Neutrophil (primary cell): ENCODE measurements at regions not wholly inside any gene's neighbourhood (a gene's known extent, or its start where the extent isn't known, plus 50 kb on each side); places are given as distances from the start of the nearest gene placed in this dataset.

Source experiments
- H3K27ac ChIP-seq: fragments of 200-600 bp; sonication (generic); 2 replicates; pipeline ENCODE4 v1.5.1; 2016; ENCODE audit warnings: mild to moderate bottlenecking, moderate library complexity
- H3K27me3 ChIP-seq: fragments of 200-600 bp; sonication (generic); 2 replicates; pipeline ENCODE4 v1.6.0; 2016; ENCODE audit warnings: mild to moderate bottlenecking
- H3K36me3 ChIP-seq: fragments of 200-600 bp; sonication (generic); 2 replicates; pipeline ENCODE4 v1.5.1; 2017
- H3K4me1 ChIP-seq, 2 experiments: fragments of 200-600 bp in 1 of 2; sonication (generic) in 1 of 2; 1 replicate in 1 of 2; 2 replicates in 1 of 2; pipeline versions ENCODE4 v1.5.1 to v1.6.1; 2013 to 2016; ENCODE audit warnings: low read depth in 1 of 2, low read length in 1 of 2, mild to moderate bottlenecking in 1 of 2, moderate library complexity in 1 of 2; ENCODE audit not compliant: control insufficient read depth in 1 of 2, insufficient read depth in 1 of 2
- H3K4me3 ChIP-seq, 2 experiments: fragments of 200-600 bp in 1 of 2; sonication (generic) in 1 of 2; 1 replicate in 1 of 2; 2 replicates in 1 of 2; pipeline ENCODE4 v1.5.1; 2013 to 2016; ENCODE audit warnings: low read depth in 1 of 2, low read length in 1 of 2, mild to moderate bottlenecking in 1 of 2, moderate library complexity in 1 of 2
- H3K9me3 ChIP-seq: fragments of 200-600 bp; sonication (generic); 2 replicates; pipeline ENCODE4 v1.5.1; 2016
- CTCF ChIP-seq: fragments of 200-600 bp; sonication (generic); IDR thresholded peaks from 2 replicates; pipeline ENCODE4 v1.5.1; 2016; ENCODE audit warnings: antibody characterized with exemption

DNA sequence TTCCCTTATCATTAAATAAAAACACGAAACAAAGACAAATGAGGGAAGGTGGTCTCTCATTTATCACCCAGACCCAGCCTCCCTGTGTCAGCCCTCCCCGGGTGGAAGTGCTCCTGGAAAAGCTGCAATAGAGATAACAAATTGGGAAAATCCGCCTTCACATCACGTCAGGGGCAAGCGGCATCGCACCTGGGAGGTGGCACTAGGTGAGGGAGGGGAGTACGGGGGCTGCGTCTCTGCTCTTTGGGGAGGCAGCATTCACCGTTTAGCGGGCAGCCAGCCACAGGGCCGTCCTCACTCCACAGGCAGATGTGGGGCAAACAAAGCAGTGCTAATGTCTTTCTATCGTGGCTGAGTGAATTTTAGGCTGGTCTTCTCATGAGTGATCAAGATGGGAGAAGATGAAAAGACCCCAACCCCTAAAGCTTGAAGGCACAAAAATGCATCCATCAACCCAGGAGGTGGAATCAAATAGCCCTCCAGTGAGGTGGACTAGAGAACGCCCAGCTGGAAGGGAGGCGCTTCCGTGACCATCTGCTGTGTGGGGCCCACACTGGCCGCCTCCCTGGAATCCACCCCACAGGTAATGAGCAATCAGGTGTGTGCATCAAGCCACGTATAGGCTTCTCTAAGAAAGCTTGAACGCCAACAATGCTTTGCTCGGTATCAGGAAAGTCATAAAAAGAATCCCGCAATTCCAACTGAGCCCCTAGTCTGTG is 629.5 kb downstream of the BRD1 start:
- Histone ChIP-seq H3K27ac (no peak overlapping the region), H3K36me3 (no peaks in the 10 kb centered on the region), H3K9me3 (no peaks in the 10 kb centered on the region), H3K4me1 (no peaks in the 10 kb centered on the region), H3K4me3 (no peak overlapping the region), H3K27me3 (peaks cover 31% of the 10 kb centered on the region)
- no peak for TF ChIP-seq CTCF

- H3K9me3 ChIP-seq = no peaks in the 10 kb centered on the region
- H3K36me3 ChIP-seq = no peaks in the 10 kb centered on the region
- no peak overlapping the region for H3K27ac ChIP-seq
- H3K27me3 ChIP-seq = peaks cover 31% of the 10 kb centered on the region
- H3K4me1 ChIP-seq = no peaks in the 10 kb centered on the region
- TF ChIP-seq CTCF = no peak
- H3K4me3 ChIP-seq = no peak overlapping the region
These were observed 630.2 kb downstream of the BRD1 start for GRCh38 chr22:49197505-49197904.

- H3K27ac ChIP-seq = no peak overlapping the region
- no peak overlapping the region for H3K4me3 ChIP-seq
- no peaks in the 10 kb centered on the region for H3K36me3 ChIP-seq
- peaks cover 31% of the 10 kb centered on the region for H3K27me3 ChIP-seq
- no peak for TF ChIP-seq CTCF
- no peaks in the 10 kb centered on the region for H3K9me3 ChIP-seq
- H3K4me1 ChIP-seq = no peaks in the 10 kb centered on the region
These were observed 631.6 kb downstream of the BRD1 start for GRCh38 chr22:49196046-49196511.

GRCh38 chr22:49195636-49196035 is 632.0 kb downstream of the BRD1 start:
- H3K4me3 ChIP-seq = no peak overlapping the region
- no peaks in the 10 kb centered on the region for H3K4me1 ChIP-seq
- peaks cover 31% of the 10 kb centered on the region for H3K27me3 ChIP-seq
- H3K36me3 ChIP-seq = no peaks in the 10 kb centered on the region
- H3K27ac ChIP-seq = no peak overlapping the region
- no peaks in the 10 kb centered on the region for H3K9me3 ChIP-seq
- no peak for TF ChIP-seq CTCF

DNA sequence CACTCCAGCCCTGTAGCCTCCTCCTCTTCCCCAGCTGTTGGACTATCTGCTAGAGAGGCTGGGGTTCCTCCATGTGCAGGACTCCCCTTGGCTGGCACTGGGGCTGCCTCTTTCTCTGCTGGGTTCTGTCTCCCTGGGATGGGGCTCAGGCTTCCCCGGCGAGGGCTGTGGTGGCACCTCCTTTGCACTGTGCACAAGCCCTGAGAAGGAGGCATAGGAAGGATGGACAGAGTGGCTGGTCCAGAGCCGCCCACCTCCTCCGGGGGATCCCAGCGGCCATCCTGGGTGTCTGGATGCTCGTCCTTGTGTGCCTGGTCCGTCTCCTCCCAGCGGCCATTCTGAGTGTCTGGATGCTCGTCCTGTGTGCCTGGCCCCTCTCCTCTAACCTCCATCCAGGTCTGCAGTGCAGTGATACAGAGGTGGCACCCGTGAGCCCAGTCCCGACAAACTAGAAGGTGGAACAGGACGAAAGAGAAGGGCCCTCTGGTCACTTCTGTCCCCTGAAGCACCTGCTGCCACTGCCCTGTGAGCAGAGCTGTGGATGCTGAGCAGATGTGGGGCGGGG is 633.7 kb downstream of the BRD1 start:
- no peaks in the 10 kb centered on the region for H3K4me1 ChIP-seq
- peaks cover 25% of the 10 kb centered on the region for H3K27me3 ChIP-seq
- H3K9me3 ChIP-seq = no peaks in the 10 kb centered on the region
- TF ChIP-seq CTCF = no peak
- no peaks in the 10 kb centered on the region for H3K36me3 ChIP-seq
- H3K27ac ChIP-seq = no peak overlapping the region
- no peak overlapping the region for H3K4me3 ChIP-seq
